H9 (cell line): ENCODE measurements at regions not wholly inside any gene's neighbourhood (a gene's known extent, or its start where the extent isn't known, plus 50 kb on each side); places are given as distances from the start of the nearest gene placed in this dataset.

Experiments
- DNase-seq: peaks from one replicate; pipeline ENCODE4 v3.0.0-alpha.2; 2017
- H2AFZ ChIP-seq: one replicate; pipeline ENCODE4 v1.6.1; 2013; ENCODE audit warnings: mild to moderate bottlenecking, low read length, control low read depth, moderate library complexity
- H2AK5ac ChIP-seq: 2 replicates; pipeline ENCODE4 v1.6.1; 2013; ENCODE audit warnings: low read length, control low read depth, mixed read lengths; ENCODE audit not compliant: insufficient read length
- H2BK120ac ChIP-seq: one replicate; pipeline ENCODE4 v1.6.1; 2013; ENCODE audit warnings: low read depth, mild to moderate bottlenecking, low read length, control low read depth, inconsistent platforms; ENCODE audit not compliant: poor library complexity, severe bottlenecking
- H2BK12ac ChIP-seq: 2 replicates; pipeline ENCODE4 v1.6.1; 2013; ENCODE audit warnings: low read length, control low read depth, mixed read lengths, low read depth; ENCODE audit not compliant: insufficient read length
- H2BK15ac ChIP-seq: 2 replicates; pipeline ENCODE4 v1.6.1; 2013; ENCODE audit warnings: low read depth, low read length, control low read depth
- H2BK20ac ChIP-seq: one replicate; pipeline ENCODE4 v1.6.1; 2013; ENCODE audit warnings: low read depth, mild to moderate bottlenecking, low read length, control low read depth, inconsistent platforms; ENCODE audit not compliant: poor library complexity, severe bottlenecking
- H2BK5ac ChIP-seq: 2 replicates; pipeline ENCODE4 v1.6.1; 2013; ENCODE audit warnings: low read length, control low read depth, mixed read lengths; ENCODE audit not compliant: insufficient read length
- H3K14ac ChIP-seq: 2 replicates; pipeline ENCODE4 v1.6.1; 2013; ENCODE audit warnings: low read length, control low read depth; ENCODE audit not compliant: insufficient read depth
- H3K18ac ChIP-seq: 2 replicates; pipeline ENCODE4 v1.6.1; 2013; ENCODE audit warnings: low read depth, mild to moderate bottlenecking, mixed read lengths, low read length, control low read depth; ENCODE audit not compliant: insufficient read length
- H3K23ac ChIP-seq: 2 replicates; pipeline ENCODE4 v1.6.1; 2013; ENCODE audit warnings: low read length, control low read depth, mixed read lengths, low read depth; ENCODE audit not compliant: insufficient read length
- H3K23me2 ChIP-seq: 2 replicates; pipeline ENCODE4 v1.6.1; 2013; ENCODE audit warnings: low read depth, mild to moderate bottlenecking, mixed read lengths, low read length, control low read depth; ENCODE audit not compliant: insufficient read length, poor library complexity, severe bottlenecking
- H3K27ac ChIP-seq: 2 replicates; pipeline ENCODE4 v1.5.1; 2013; ENCODE audit warnings: low read length, control low read depth, mixed read lengths, low read depth; ENCODE audit not compliant: insufficient read length
- H3K27me3 ChIP-seq: 2 replicates; pipeline ENCODE4 v1.6.1; 2013; ENCODE audit warnings: low read length, control low read depth, inconsistent platforms; ENCODE audit not compliant: insufficient read depth
- H3K4ac ChIP-seq: 2 replicates; pipeline ENCODE4 v1.6.1; 2013; ENCODE audit warnings: low read depth, mild to moderate bottlenecking, control low read depth, inconsistent platforms, low read length, moderate library complexity
- H3K4me1 ChIP-seq: 2 replicates; pipeline ENCODE4 v1.6.1; 2013; ENCODE audit warnings: low read length, control low read depth, inconsistent platforms; ENCODE audit not compliant: insufficient read depth
- H3K4me2 ChIP-seq: 2 replicates; pipeline ENCODE4 v1.6.1; 2013; ENCODE audit warnings: low read length, control low read depth, mixed read lengths; ENCODE audit not compliant: insufficient read length, insufficient read depth
- H3K56ac ChIP-seq: 2 replicates; pipeline ENCODE4 v1.6.1; 2013; ENCODE audit warnings: low read depth, mild to moderate bottlenecking, mixed read lengths, low read length, control low read depth; ENCODE audit not compliant: insufficient read length
- H3K79me1 ChIP-seq: 2 replicates; pipeline ENCODE4 v1.6.1; 2013; ENCODE audit warnings: low read depth, mild to moderate bottlenecking, moderate library complexity, low read length, control low read depth, inconsistent platforms; ENCODE audit not compliant: insufficient read depth, poor library complexity, severe bottlenecking
- H3K79me2 ChIP-seq: 2 replicates; pipeline ENCODE4 v1.6.1; 2013; ENCODE audit warnings: low read length, control low read depth, inconsistent platforms; ENCODE audit not compliant: insufficient read depth
- H3K9ac ChIP-seq: 2 replicates; pipeline ENCODE4 v1.6.1; 2013; ENCODE audit warnings: low read length, control low read depth, mixed read lengths; ENCODE audit not compliant: insufficient read length; ENCODE audit errors: extremely low read depth
- H3K9me3 ChIP-seq: one replicate; pipeline ENCODE4 v1.6.1; 2013; ENCODE audit warnings: low read depth, low read length, inconsistent platforms; ENCODE audit not compliant: control insufficient read depth
- H3T11ph ChIP-seq: one replicate; pipeline ENCODE4 v1.6.1; 2013; ENCODE audit warnings: mild to moderate bottlenecking, low read length, control low read depth, inconsistent platforms
- H4K20me1 ChIP-seq: one replicate; pipeline ENCODE4 v1.6.1; 2013; ENCODE audit not compliant: control insufficient read depth, insufficient read length, insufficient read depth
- H4K5ac ChIP-seq: 2 replicates; pipeline ENCODE4 v1.6.1; 2013; ENCODE audit warnings: low read depth, mild to moderate bottlenecking, mixed read lengths, low read length, control low read depth; ENCODE audit not compliant: insufficient read length
- H4K8ac ChIP-seq: replicated peaks from 2 replicates; pipeline ENCODE4 v1.6.1; 2013; ENCODE audit warnings: low read length, control low read depth, mixed read lengths, low read depth; ENCODE audit not compliant: insufficient read length
- H4K91ac ChIP-seq: 2 replicates; pipeline ENCODE4 v1.6.1; 2013; ENCODE audit warnings: low read depth, mild to moderate bottlenecking, moderate library complexity, mixed read lengths, low read length, control low read depth; ENCODE audit not compliant: insufficient read length
- H3K27ac Mint-ChIP-seq, 3 experiments: 2 replicates in 2 of 3; 3 replicates in 1 of 3; pipeline ENCODE4 v1.8.0; 2020 to 2021; ENCODE audit warnings: mixed read lengths in 3 of 3, mild to moderate bottlenecking in 1 of 3, moderate library complexity in 1 of 3
- H3K27me3 Mint-ChIP-seq: 2 replicates; pipeline ENCODE4 v1.8.0; 2021; ENCODE audit warnings: low read depth, mild to moderate bottlenecking, moderate library complexity, mixed read lengths
- H3K36me3 Mint-ChIP-seq, 3 experiments: 2 replicates in 2 of 3; 3 replicates in 1 of 3; pipeline ENCODE4 v1.8.0; 2020 to 2021; ENCODE audit warnings: low read depth in 3 of 3, mixed read lengths in 3 of 3; ENCODE audit not compliant: insufficient read depth in 1 of 3
- H3K4me1 Mint-ChIP-seq, 2 experiments: 2 replicates each; pipeline ENCODE4 v1.8.0; 2020; ENCODE audit warnings: mixed read lengths in 2 of 2
- H3K4me3 Mint-ChIP-seq, 2 experiments: 2 replicates in 1 of 2; 3 replicates in 1 of 2; pipeline ENCODE4 v1.8.0; 2020 to 2021; ENCODE audit warnings: mild to moderate bottlenecking in 2 of 2, mixed read lengths in 2 of 2, moderate library complexity in 1 of 2
- H3K9me3 Mint-ChIP-seq, 2 experiments: 2 replicates in 1 of 2; 3 replicates in 1 of 2; pipeline ENCODE4 v1.8.0; 2020; ENCODE audit warnings: mild to moderate bottlenecking in 2 of 2, mixed read lengths in 2 of 2, moderate library complexity in 1 of 2
- WGBS: extraction: QIAGEN DNeasy Blood & Tissue Kit; methylation state at CpG from one replicate; pipeline ENCODE4 v1.1.7; 2013; ENCODE audit warnings: missing lambda C conversion rate, low lambda C conversion rate, mixed read lengths; ENCODE audit not compliant: insufficient read length; ENCODE audit errors: extremely low coverage; 5-methylcytosine and 5-hydroxymethylcytosine counted together
- TF ChIP-seq, protein P1 (sequence below): fragments of 200-600 bp; sonication (generic); conservative IDR thresholded peaks from 3 replicates; pipeline ENCODE4 v1.8.0; 2021; ENCODE audit warnings: antibody characterized with exemption, mild to moderate bottlenecking

DNA sequence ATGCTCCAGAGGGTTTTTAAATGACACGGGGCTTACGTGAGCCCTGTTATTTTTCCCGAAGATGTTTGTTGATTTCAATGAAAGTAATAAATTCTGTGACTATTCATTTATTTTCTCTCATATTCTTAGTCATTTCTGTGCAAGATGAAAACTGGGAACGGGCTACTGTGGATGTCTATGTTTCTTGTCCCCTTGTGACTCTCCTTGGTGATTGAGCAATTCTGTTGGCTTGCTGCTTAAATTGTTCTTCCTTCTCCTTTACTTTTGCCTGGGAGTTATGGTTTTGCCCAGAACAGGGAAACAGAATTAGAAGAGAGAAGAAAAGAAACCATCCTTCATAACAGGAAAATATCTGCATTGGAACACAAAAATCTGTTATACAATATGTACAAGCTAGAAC is 508.2 kb upstream of the DSEL start:
- H4K5ac ChIP-seq: no peak overlapping the region
- no peaks in the 10 kb centered on the region for H3K36me3 Mint-ChIP-seq
- H2AK5ac ChIP-seq: no peak overlapping the region
- H3K79me1 ChIP-seq: no peaks in the 10 kb centered on the region
- no peaks in the 10 kb centered on the region for H3K23me2 ChIP-seq
- H3K4me2 ChIP-seq: no peak overlapping the region
- no peak overlapping the region for H3K4ac ChIP-seq
- H3K9me3 Mint-ChIP-seq: no peaks in the 10 kb centered on the region
- no peak overlapping the region for H2AFZ ChIP-seq
- no peak overlapping the region for H3K18ac ChIP-seq
- no peaks in the 10 kb centered on the region for H4K20me1 ChIP-seq
- no peaks in the 10 kb centered on the region for H3K79me2 ChIP-seq
- TF ChIP-seq, protein P1, sequence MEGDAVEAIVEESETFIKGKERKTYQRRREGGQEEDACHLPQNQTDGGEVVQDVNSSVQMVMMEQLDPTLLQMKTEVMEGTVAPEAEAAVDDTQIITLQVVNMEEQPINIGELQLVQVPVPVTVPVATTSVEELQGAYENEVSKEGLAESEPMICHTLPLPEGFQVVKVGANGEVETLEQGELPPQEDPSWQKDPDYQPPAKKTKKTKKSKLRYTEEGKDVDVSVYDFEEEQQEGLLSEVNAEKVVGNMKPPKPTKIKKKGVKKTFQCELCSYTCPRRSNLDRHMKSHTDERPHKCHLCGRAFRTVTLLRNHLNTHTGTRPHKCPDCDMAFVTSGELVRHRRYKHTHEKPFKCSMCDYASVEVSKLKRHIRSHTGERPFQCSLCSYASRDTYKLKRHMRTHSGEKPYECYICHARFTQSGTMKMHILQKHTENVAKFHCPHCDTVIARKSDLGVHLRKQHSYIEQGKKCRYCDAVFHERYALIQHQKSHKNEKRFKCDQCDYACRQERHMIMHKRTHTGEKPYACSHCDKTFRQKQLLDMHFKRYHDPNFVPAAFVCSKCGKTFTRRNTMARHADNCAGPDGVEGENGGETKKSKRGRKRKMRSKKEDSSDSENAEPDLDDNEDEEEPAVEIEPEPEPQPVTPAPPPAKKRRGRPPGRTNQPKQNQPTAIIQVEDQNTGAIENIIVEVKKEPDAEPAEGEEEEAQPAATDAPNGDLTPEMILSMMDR: no peak
- no peak overlapping the region for H3T11ph ChIP-seq
- H3K9me3 ChIP-seq: no peaks in the 10 kb centered on the region
- no peak overlapping the region for H2BK20ac ChIP-seq
- no peak overlapping the region for H2BK120ac ChIP-seq
- H3K4me1 Mint-ChIP-seq: peaks cover 5 to 6% of the 10 kb centered on the region in 2 experiments
- no peaks in the 10 kb centered on the region for H3K27me3 Mint-ChIP-seq
- no peak overlapping the region for H3K14ac ChIP-seq
- H4K91ac ChIP-seq: no peak overlapping the region
- H2BK5ac ChIP-seq: no peak overlapping the region
- no peaks in the 10 kb centered on the region for H3K27me3 ChIP-seq
- WGBS: no CpG with 5 or more reads among the region's 4 CpGs
- H3K27ac Mint-ChIP-seq: no peak overlapping the region
- no peak overlapping the region for H4K8ac ChIP-seq
- no peak overlapping the region for H3K9ac ChIP-seq
- H2BK15ac ChIP-seq: no peak overlapping the region
- no peak overlapping the region for H3K56ac ChIP-seq
- no peaks in the 10 kb centered on the region; the same call in 1 of the 2 replicates for H3K4me1 ChIP-seq
- no peak for DNase-seq
- H3K27ac ChIP-seq: no peak overlapping the region
- no peak overlapping the region for H3K4me3 Mint-ChIP-seq
- H3K23ac ChIP-seq: no peak overlapping the region
- H2BK12ac ChIP-seq: no peak overlapping the region
